ENCODE measurements at regions not wholly inside any gene's neighbourhood (a gene's known extent, or its start where the extent isn't known, plus 50 kb on each side); places are given as distances from the start of the nearest gene placed in this dataset.

DNA sequence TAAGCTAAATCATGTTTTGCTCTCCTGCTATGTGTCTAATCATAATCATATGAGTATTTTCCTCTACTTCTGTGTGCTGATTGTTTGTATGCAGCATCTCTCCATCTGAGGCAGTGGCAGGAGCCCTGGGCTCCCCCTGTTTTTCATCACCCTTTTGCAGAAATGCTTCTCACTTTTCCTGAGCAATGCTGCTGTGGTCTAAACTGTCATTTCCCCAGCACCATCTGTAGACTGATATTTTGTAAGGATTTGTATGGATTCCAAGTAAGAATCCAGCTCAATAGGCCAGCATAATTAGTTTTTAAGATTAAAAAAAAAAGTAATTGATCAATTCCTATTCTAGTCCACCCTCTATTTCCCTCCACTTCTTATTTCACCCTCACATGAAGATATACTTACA is 257.0 kb upstream of the CPHXL start:
- H3K4me1 ChIP-seq = no peaks in the 10 kb centered on the region
- TF ChIP-seq POLR2A (IDR thresholded peaks at IDR 0.05) = no peak
- no peak overlapping the region for H3K27ac ChIP-seq
- no peak overlapping the region for H3K4me3 ChIP-seq
- DNase-seq (ENCODE audit: extremely low spot score in 2 of 2) = no peak
- no peaks in the 10 kb centered on the region for H3K9me3 ChIP-seq
- intact Hi-C loops (cut with DNase I) = no loop called here
- no peaks in the 10 kb centered on the region for H3K36me3 ChIP-seq
- H3K27me3 ChIP-seq = no peaks in the 10 kb centered on the region

DNA sequence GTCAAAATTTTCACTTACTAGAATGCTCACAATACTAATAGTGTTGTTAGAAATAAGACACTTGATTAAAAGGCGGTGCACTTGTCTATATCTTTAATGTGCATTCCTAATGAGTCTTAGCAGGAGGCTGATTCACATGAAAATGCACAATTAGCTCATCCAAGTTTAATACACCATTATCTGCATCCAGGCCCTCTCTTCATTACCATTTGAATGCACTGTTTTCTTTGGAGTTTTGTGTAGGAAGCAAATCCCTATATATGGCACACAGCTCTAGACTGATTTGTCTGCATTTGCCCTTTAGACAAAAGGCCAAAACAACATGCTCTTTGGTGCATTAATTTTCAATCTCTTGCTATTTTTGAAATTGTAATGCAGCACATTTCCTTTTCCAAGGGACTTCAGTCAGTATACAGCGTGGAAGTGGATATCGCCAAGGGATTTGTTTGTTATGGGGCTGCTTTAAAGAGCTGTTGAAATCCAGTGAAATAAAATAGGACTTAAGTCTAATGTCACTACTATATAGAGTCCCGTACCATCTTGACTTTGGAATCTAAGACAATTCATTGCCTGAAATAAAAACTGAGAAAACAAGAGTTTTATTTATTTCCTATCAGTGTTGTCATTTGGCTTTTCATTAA is 257.6 kb upstream of the CPHXL start:
- Histone ChIP-seq H3K9me3 (no peaks in the 10 kb centered on the region), H3K27me3 (no peaks in the 10 kb centered on the region), H3K27ac (no peak overlapping the region), H3K4me1 (no peaks in the 10 kb centered on the region), H3K36me3 (no peaks in the 10 kb centered on the region), H3K4me3 (no peak overlapping the region)
- no peak for TF ChIP-seq POLR2A (IDR thresholded peaks at IDR 0.05)
- no peak for TF ChIP-seq POLR2AphosphoS5 (IDR thresholded peaks at IDR 0.05; ENCODE audit: insufficient read depth in 1 of 2, low read depth in 1 of 2)
- TF ChIP-seq, protein P1, sequence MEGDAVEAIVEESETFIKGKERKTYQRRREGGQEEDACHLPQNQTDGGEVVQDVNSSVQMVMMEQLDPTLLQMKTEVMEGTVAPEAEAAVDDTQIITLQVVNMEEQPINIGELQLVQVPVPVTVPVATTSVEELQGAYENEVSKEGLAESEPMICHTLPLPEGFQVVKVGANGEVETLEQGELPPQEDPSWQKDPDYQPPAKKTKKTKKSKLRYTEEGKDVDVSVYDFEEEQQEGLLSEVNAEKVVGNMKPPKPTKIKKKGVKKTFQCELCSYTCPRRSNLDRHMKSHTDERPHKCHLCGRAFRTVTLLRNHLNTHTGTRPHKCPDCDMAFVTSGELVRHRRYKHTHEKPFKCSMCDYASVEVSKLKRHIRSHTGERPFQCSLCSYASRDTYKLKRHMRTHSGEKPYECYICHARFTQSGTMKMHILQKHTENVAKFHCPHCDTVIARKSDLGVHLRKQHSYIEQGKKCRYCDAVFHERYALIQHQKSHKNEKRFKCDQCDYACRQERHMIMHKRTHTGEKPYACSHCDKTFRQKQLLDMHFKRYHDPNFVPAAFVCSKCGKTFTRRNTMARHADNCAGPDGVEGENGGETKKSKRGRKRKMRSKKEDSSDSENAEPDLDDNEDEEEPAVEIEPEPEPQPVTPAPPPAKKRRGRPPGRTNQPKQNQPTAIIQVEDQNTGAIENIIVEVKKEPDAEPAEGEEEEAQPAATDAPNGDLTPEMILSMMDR (IDR thresholded peaks at IDR 0.05) = no peak
- no peak for DNase-seq (ENCODE audit: extremely low spot score in 2 of 2)
- intact Hi-C loops (cut with DNase I) = no loop called here

DNA sequence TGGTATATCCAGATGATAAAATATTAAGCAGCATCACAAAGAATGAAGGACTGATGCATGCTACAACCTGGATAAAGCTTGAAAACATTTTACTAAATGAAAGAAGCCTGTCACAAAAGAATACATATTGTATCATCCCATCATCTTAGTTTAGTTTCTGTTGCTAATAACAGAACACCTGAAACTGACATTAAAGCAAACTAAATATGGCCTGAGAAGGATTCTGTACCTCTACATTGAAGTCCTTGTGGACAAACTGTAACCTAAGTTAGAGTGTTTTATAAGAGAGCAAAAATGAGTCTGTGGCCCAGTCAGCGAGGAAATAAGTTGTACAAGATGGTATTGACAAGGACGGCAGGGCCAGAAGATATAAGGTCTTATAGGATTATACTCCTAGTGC is 261.0 kb upstream of the CPHXL start:
- TF ChIP-seq, protein P1 (IDR thresholded peaks at IDR 0.05) = no peak
- TF ChIP-seq POLR2A (IDR thresholded peaks at IDR 0.05) (no peak), POLR2AphosphoS5 (IDR thresholded peaks at IDR 0.05; ENCODE audit: insufficient read depth in 1 of 2, low read depth in 1 of 2) (no peak)
- no peak for DNase-seq (ENCODE audit: extremely low spot score in 2 of 2)
- H3K36me3 ChIP-seq = no peaks in the 10 kb centered on the region
- no peak overlapping the region for H3K4me3 ChIP-seq
- H3K9me3 ChIP-seq = no peaks in the 10 kb centered on the region
- intact Hi-C loops (cut with DNase I) = no loop called here
- H3K4me1 ChIP-seq = no peaks in the 10 kb centered on the region
- H3K27ac ChIP-seq = no peak overlapping the region
- no peaks in the 10 kb centered on the region for H3K27me3 ChIP-seq

DNA sequence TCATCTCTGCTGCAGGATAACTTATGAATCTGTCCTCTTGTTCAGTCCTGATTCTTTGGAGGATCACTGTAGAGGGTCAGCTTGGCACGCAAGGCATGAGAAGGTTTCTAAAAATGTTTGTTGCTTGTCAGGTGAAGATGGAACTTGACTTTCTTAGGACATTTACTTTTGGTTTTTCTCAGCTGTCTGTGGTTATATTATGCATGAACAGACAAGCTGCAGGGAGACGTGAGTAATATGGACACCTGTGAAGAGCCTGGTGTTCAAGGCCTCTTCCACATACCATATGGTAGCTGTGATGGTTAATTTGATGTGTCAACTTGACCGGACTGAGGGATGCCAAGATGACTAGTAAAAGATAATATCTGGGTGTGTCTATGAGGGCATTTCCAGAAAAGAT is 270.2 kb upstream of the CPHXL start:
- Histone ChIP-seq H3K4me3 (no peak overlapping the region), H3K9me3 (no peaks in the 10 kb centered on the region), H3K36me3 (no peaks in the 10 kb centered on the region), H3K27ac (no peak overlapping the region), H3K4me1 (no peaks in the 10 kb centered on the region), H3K27me3 (no peaks in the 10 kb centered on the region)
- intact Hi-C loops (cut with DNase I) = no loop called here
- no peak for TF ChIP-seq POLR2AphosphoS5 (IDR thresholded peaks at IDR 0.05; ENCODE audit: insufficient read depth in 1 of 2, low read depth in 1 of 2)
- TF ChIP-seq POLR2A (IDR thresholded peaks at IDR 0.05) = no peak
- TF ChIP-seq, protein P1 (IDR thresholded peaks at IDR 0.05) = no peak
- no peak for DNase-seq (ENCODE audit: extremely low spot score in 2 of 2)

DNA sequence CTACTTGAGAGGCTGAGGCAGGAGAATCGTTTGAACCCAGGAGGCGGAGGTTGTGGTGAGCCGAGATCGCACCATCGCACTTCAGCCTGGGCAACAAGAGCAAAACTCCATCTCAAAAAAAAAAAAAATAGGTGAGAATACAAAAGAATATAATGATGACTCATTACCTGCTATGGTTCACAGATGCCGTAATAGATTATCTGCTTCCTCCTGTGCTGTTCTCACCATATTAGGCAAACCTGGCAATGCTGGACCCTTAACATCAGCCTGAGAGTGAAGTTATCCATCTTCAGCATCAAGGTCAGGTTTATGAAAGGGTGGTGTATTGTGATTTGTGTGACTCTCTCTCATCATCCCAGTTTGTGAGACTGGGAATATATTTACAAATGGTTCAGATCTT is 271.3 kb upstream of the CPHXL start:
- intact Hi-C loops (cut with DNase I) = no loop called here
- Histone ChIP-seq H3K9me3 (no peaks in the 10 kb centered on the region), H3K27ac (no peak overlapping the region), H3K36me3 (no peaks in the 10 kb centered on the region), H3K4me3 (no peak overlapping the region), H3K4me1 (no peaks in the 10 kb centered on the region), H3K27me3 (no peaks in the 10 kb centered on the region)
- DNase-seq (ENCODE audit: extremely low spot score in 2 of 2) = no peak
- TF ChIP-seq, protein P1 (IDR thresholded peaks at IDR 0.05) = no peak
- TF ChIP-seq POLR2AphosphoS5 (IDR thresholded peaks at IDR 0.05; ENCODE audit: insufficient read depth in 1 of 2, low read depth in 1 of 2) (no peak), POLR2A (IDR thresholded peaks at IDR 0.05) (no peak)
